ENCODE measurements at regions not wholly inside any gene's neighbourhood (a gene's known extent, or its start where the extent isn't known, plus 50 kb on each side); places are given as distances from the start of the nearest gene placed in this dataset.

- TF ChIP-seq, protein P1, sequence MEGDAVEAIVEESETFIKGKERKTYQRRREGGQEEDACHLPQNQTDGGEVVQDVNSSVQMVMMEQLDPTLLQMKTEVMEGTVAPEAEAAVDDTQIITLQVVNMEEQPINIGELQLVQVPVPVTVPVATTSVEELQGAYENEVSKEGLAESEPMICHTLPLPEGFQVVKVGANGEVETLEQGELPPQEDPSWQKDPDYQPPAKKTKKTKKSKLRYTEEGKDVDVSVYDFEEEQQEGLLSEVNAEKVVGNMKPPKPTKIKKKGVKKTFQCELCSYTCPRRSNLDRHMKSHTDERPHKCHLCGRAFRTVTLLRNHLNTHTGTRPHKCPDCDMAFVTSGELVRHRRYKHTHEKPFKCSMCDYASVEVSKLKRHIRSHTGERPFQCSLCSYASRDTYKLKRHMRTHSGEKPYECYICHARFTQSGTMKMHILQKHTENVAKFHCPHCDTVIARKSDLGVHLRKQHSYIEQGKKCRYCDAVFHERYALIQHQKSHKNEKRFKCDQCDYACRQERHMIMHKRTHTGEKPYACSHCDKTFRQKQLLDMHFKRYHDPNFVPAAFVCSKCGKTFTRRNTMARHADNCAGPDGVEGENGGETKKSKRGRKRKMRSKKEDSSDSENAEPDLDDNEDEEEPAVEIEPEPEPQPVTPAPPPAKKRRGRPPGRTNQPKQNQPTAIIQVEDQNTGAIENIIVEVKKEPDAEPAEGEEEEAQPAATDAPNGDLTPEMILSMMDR (conservative IDR thresholded peaks at IDR 0.05; ENCODE audit: low read depth, low read length) = no peak
- TF ChIP-seq EZH2 (IDR thresholded peaks at IDR 0.05; ENCODE audit: low read length, unreplicated experiment) (no peak), EZH2phosphoT487 (IDR thresholded peaks at IDR 0.05; ENCODE audit: borderline replicate concordance, low read length) (no peak)
- H3K4me1 ChIP-seq (ENCODE audit: insufficient read depth, low read length) = no peaks in the 10 kb centered on the region
- no peaks in the 10 kb centered on the region for H3K79me2 ChIP-seq (ENCODE audit: low read length)
- CTCF ChIA-PET = no interaction called here
- no peaks in the 10 kb centered on the region for H3F3A ChIP-seq (ENCODE audit: low read length, unreplicated experiment)
- no peaks in the 10 kb centered on the region for H3K36me3 ChIP-seq (ENCODE audit: low read depth, low read length)
- ATAC-seq (no peak), DNase-seq (no peak)
- no peaks in the 10 kb centered on the region for H4K20me1 ChIP-seq (ENCODE audit: low read length)
- H3K4me3 ChIP-seq (ENCODE audit: low read length) = no peak overlapping the region
- H3K9me3 ChIP-seq (ENCODE audit: low read length) = no peaks in the 10 kb centered on the region
- H3K27me3 ChIP-seq (ENCODE audit: low read length) = peaks cover 15% of the 10 kb centered on the region; the same call in 1 of the 2 replicates
- H3K9me2 ChIP-seq (replicated peaks; ENCODE audit: low read length) = no peaks in the 10 kb centered on the region
- BruUV-seq (replicated peaks) = no TSS peak
- H3K9ac ChIP-seq (ENCODE audit: low read length) = no peak overlapping the region
- no peak overlapping the region for H3K27ac ChIP-seq (ENCODE audit: low read length)
- no peak overlapping the region for H3K4me2 ChIP-seq (ENCODE audit: low read length)
- H2AFZ ChIP-seq (ENCODE audit: low read length) = no peak overlapping the region
- POLR2A ChIA-PET (ENCODE audit: unreplicated experiment) = no interaction called here
- intact Hi-C loops (cut with micrococcal nuclease) = no loop called here
These were observed 69.7 kb upstream of the ALK start for GRCh38 chr2:29991086-29991485.

DNA sequence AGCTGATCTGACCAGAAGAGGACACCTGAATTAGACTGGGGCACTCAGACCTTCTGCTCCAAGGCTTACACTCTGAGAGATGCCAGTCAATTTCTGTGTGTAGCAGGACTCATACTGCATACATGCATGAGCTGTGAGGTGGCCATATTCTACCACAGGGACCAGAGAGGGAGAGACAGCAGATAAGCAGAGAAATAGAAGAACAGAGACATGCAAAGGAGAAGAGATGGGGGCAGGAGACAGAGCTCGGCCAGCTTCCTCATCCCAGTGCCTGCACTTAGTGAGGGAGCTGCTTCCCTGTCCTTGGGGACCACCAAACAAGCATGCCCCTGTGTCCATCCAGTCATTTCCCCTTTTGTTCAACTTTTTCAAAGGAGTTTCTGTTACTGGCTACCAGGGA is 73.9 kb upstream of the ALK start:
- Histone ChIP-seq H3K27me3 (ENCODE audit: low read length) (peaks cover 22% of the 10 kb centered on the region), H3K4me2 (ENCODE audit: low read length) (no peak overlapping the region), H3K4me1 (ENCODE audit: insufficient read depth, low read length) (no peaks in the 10 kb centered on the region), H3K4me3 (ENCODE audit: low read length) (no peak overlapping the region), H3F3A (ENCODE audit: low read length, unreplicated experiment) (no peaks in the 10 kb centered on the region), H4K20me1 (ENCODE audit: low read length) (no peaks in the 10 kb centered on the region), H3K9ac (ENCODE audit: low read length) (no peak overlapping the region), H3K9me2 (replicated peaks; ENCODE audit: low read length) (no peaks in the 10 kb centered on the region), H3K9me3 (ENCODE audit: low read length) (no peaks in the 10 kb centered on the region), H3K36me3 (ENCODE audit: low read depth, low read length) (no peaks in the 10 kb centered on the region), H3K27ac (ENCODE audit: low read length) (no peak overlapping the region), H3K79me2 (ENCODE audit: low read length) (no peaks in the 10 kb centered on the region), H2AFZ (ENCODE audit: low read length) (no peak overlapping the region)
- TF ChIP-seq EZH2phosphoT487 (IDR thresholded peaks at IDR 0.05; ENCODE audit: borderline replicate concordance, low read length) (no peak), EZH2 (IDR thresholded peaks at IDR 0.05; ENCODE audit: low read length, unreplicated experiment) (no peak)
- TF ChIP-seq, protein P1 (conservative IDR thresholded peaks at IDR 0.05; ENCODE audit: low read depth, low read length) = no peak
- DNase-seq (no peak), ATAC-seq (no peak)
- POLR2A ChIA-PET (ENCODE audit: unreplicated experiment) = no interaction called here
- BruUV-seq (replicated peaks) = no TSS peak
- intact Hi-C loops (cut with micrococcal nuclease) = no loop called here
- CTCF ChIA-PET = no interaction called here

- ChIA-PET CTCF (no interaction called here), POLR2A (ENCODE audit: unreplicated experiment) (no interaction called here)
- intact Hi-C loops (cut with micrococcal nuclease) = no loop called here
These were observed 81.7 kb upstream of the ALK start for GRCh38 chr2:30003128-30003527.

More at GRCh38 chr2:30003128-30003527, 81.7 kb upstream of the ALK start:
- Histone ChIP-seq H2AFZ (ENCODE audit: low read length) (no peak overlapping the region), H3K27ac (ENCODE audit: low read length) (no peak overlapping the region), H3K9me3 (ENCODE audit: low read length) (no peaks in the 10 kb centered on the region), H3K79me2 (ENCODE audit: low read length) (no peaks in the 10 kb centered on the region), H3K9ac (ENCODE audit: low read length) (no peak overlapping the region), H3K36me3 (ENCODE audit: low read depth, low read length) (no peaks in the 10 kb centered on the region), H3K4me3 (ENCODE audit: low read length) (no peak overlapping the region), H3K4me2 (ENCODE audit: low read length) (no peak overlapping the region), H3K4me1 (ENCODE audit: insufficient read depth, low read length) (no peaks in the 10 kb centered on the region), H3F3A (ENCODE audit: low read length, unreplicated experiment) (no peaks in the 10 kb centered on the region), H4K20me1 (ENCODE audit: low read length) (no peaks in the 10 kb centered on the region), H3K9me2 (replicated peaks; ENCODE audit: low read length) (no peaks in the 10 kb centered on the region), H3K27me3 (ENCODE audit: low read length) (no peaks in the 10 kb centered on the region)
- TF ChIP-seq EZH2phosphoT487 (IDR thresholded peaks at IDR 0.05; ENCODE audit: borderline replicate concordance, low read length) (no peak), EZH2 (IDR thresholded peaks at IDR 0.05; ENCODE audit: low read length, unreplicated experiment) (no peak)
- TF ChIP-seq, protein P1 (conservative IDR thresholded peaks at IDR 0.05; ENCODE audit: low read depth, low read length) = no peak
- BruUV-seq (replicated peaks) = no TSS peak
- DNase-seq (no peak), ATAC-seq (no peak)

All from PC-3 (cell line).